GM23248 (cell line): ENCODE measurements at regions not wholly inside any gene's neighbourhood (a gene's known extent, or its start where the extent isn't known, plus 50 kb on each side); places are given as distances from the start of the nearest gene placed in this dataset.

ENCODE experiments used
- EZH2 ChIP-seq: fragments of 200-600 bp; sonication (generic); IDR thresholded peaks from 2 replicates; pipeline ENCODE4 v1.6.1; 2018; ENCODE audit warnings: antibody characterized with exemption, mild to moderate bottlenecking; ENCODE audit not compliant: insufficient read depth, poor library complexity, severe bottlenecking
- EZH2phosphoT487 ChIP-seq: fragments of 200-600 bp; sonication (generic); IDR thresholded peaks from 2 replicates; pipeline ENCODE4 v1.6.1; 2018; ENCODE audit warnings: antibody characterized with exemption, moderate library complexity, mild to moderate bottlenecking, low read depth; ENCODE audit not compliant: insufficient read depth

DNA sequence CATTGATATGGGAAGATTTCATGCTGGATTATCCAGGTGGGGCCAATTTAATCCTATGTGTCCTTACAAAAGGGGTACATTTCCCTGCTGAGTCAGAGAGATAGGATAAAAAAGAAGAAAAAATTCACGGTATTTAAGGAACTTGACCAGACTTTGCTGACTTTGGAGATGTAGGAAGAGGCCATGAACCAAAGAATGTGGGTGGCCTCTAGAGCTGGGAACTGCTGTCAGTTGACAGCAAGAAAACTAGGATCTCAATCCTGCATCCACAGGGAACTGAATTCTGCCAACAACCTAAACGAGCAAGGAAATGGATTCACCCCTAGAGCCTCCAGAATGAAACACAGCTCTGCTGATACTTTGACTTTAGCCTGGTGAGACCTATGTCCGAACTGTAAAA is 148.1 kb upstream of the SLC24A5 start:
- no peak for TF ChIP-seq EZH2phosphoT487
- no peak for TF ChIP-seq EZH2
